Breast epithelium (tissue), 4 donors: ENCODE measurements at regions not wholly inside any gene's neighbourhood (a gene's known extent, or its start where the extent isn't known, plus 50 kb on each side); places are given as distances from the start of the nearest gene placed in this dataset.

Source experiments
- DNase-seq, 2 donors: peaks; one replicate each; pipeline ENCODE4 v3.0.0-alpha.2; 2019; ENCODE audit warnings: low spot score in 2 of 2
- H3K27ac ChIP-seq, 2 donors: fragments of 200-600 bp; sonication (generic) in 1 of 2; one replicate each; pipeline ENCODE4 v1.5.1; 2016 to 2019; ENCODE audit warnings: mild to moderate bottlenecking in 1 of 2
- H3K27me3 ChIP-seq, 2 donors: fragments of 200-600 bp; sonication (generic) in 1 of 2; one replicate each; pipeline versions ENCODE4 v1.5.1 to v1.6.0; 2017 to 2019; ENCODE audit warnings: control low read depth in 1 of 2, mild to moderate bottlenecking in 1 of 2
- H3K36me3 ChIP-seq: fragments of 200-600 bp; one replicate; pipeline ENCODE4 v1.5.1; 2019
- H3K4me1 ChIP-seq, 2 donors: fragments of 200-600 bp; sonication (generic); one replicate each; pipeline ENCODE4 v1.5.1; 2016 to 2019; ENCODE audit warnings: control low read depth in 1 of 2
- H3K4me3 ChIP-seq, 3 donors: fragments of 200-600 bp; sonication (generic); 1 replicate in 2 of 3; 2 replicates in 1 of 3; pipeline ENCODE4 v1.5.1; 2016 to 2019; ENCODE audit warnings: mild to moderate bottlenecking in 3 of 3, moderate library complexity in 2 of 3
- H3K9me3 ChIP-seq, 2 donors: fragments of 200-600 bp; sonication (generic) in 1 of 2; one replicate each; pipeline ENCODE4 v1.5.1; 2016 to 2019; ENCODE audit warnings: control low read depth in 1 of 2
- CTCF ChIP-seq, 3 donors: fragments of 450-650 bp; IDR thresholded peaks; one replicate each; pipeline ENCODE4 v1.5.1; 2016 to 2017; ENCODE audit warnings: antibody characterized with exemption in 3 of 3, mild to moderate bottlenecking in 3 of 3, moderate library complexity in 3 of 3
- POLR2A ChIP-seq: fragments of 450-650 bp; IDR thresholded peaks from one replicate; pipeline ENCODE4 v1.6.1; 2016; ENCODE audit warnings: antibody characterized with exemption, mild to moderate bottlenecking, moderate library complexity
- POLR2AphosphoS5 ChIP-seq, 3 donors: sonication (generic); formaldehyde crosslinking; IDR thresholded peaks; one replicate each; pipeline ENCODE4 v1.6.1; 2017; ENCODE audit warnings: antibody characterized with exemption in 3 of 3
- intact Hi-C: fragments of 100-400 bp; cut with DNase I; formaldehyde crosslinking; loops from one replicate; pipeline ENCODE4 v1.15.1; 2023; ENCODE audit warnings: low total_unique reads

DNA sequence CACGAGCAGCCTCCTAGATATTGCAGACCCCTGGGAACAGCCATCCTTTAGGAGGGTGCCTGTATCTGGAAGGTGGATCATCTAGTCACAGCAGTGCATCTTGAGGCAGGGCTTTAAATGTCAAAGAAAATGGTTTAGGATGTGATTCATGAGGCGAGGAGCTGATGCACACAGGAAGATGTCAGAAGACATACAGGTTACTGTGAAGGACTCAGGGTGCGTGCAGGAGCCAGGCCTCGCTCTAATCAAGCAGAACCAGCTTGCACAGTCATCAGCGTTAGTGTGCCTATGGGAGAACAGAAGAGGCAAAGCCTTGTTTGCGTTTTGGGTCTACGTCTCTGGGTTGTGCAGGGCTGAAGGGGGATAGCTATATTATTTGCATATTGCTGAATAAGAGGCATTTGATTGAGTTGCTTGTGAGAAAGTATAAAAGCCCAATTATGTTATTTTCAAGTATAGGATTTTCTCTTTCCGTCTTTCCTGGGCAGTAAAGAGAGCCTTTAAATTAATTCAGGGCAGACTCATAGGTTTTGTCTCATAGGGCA lies 77.3 kb upstream of the RPH3A start:
- H3K27me3 ChIP-seq, result no peaks in the 10 kb centered on the region
- no peaks in the 10 kb centered on the region for H3K9me3 ChIP-seq
- H3K27ac ChIP-seq, result no peak overlapping the region
- TF ChIP-seq POLR2A (no peak), CTCF (IDR thresholded peaks at IDR 0.05) (no peak)
- intact Hi-C loops, result no loop called here
- no peak for DNase-seq
- no peaks in the 10 kb centered on the region for H3K4me1 ChIP-seq
- H3K4me3 ChIP-seq, result no peak overlapping the region
- no peaks in the 10 kb centered on the region for H3K36me3 ChIP-seq

DNA sequence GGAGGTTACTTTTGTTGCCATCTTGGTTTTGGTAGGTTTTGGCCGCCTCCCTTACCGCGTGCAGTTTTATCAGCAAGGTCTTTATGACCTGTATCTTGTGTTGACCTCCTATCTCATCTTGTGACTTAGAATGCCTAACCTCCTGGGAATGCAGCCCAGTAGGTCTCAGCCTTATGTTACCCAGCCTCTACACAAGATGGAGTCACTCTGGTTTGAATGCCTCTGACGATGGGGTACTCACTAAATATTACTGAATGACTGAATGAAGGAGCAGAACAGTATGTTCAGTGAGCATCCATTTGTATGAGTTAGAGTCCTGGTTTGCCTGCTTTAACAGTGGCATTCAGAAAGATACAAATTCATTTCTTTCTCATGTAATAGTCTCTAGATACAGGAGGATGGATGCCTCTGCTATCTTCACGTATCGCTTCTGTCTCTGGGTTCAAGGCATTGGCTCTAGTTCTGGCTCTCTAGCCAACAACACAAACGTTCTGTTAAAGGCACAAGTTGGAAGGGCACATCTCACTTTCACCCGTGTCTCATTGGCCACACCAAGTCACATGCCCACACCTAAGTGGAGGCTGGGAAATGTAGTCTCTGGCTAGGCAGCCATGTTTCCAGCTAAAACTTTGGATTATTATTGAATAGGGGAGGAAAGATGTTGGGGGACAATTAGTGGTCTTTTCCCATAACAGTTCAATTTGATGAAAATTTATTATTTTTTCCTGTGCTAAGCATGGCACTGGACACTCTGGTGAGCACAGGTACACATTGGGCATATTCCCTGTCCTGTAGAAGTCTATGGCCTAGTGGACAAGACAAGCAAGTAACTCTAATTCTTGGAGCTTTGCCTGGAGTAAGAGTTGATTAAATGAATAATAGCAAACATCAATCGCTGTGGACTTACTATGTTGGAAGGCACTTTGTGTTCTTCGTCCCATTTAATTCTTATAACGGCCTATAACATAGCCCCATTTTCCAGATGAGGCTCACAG lies 75.2 kb upstream of the RPH3A start:
- H3K36me3 ChIP-seq, result no peaks in the 10 kb centered on the region
- no peak for TF ChIP-seq POLR2AphosphoS5 (IDR thresholded peaks at IDR 0.05)
- no peak for TF ChIP-seq CTCF (IDR thresholded peaks at IDR 0.05)
- no peak for TF ChIP-seq POLR2A
- no peak overlapping the region for H3K4me3 ChIP-seq
- no peaks in the 10 kb centered on the region for H3K9me3 ChIP-seq
- intact Hi-C loops, result no loop called here
- DNase-seq, result no peak
- H3K27me3 ChIP-seq, result no peaks in the 10 kb centered on the region
- no peaks in the 10 kb centered on the region for H3K4me1 ChIP-seq
- no peak overlapping the region for H3K27ac ChIP-seq

- Histone ChIP-seq H3K36me3 (no peaks in the 10 kb centered on the region), H3K27me3 (peaks cover 0 to 9% of the 10 kb centered on the region in 2 donors), H3K27ac (no peak overlapping the region), H3K4me1 (no peaks in the 10 kb centered on the region), H3K4me3 (no peak overlapping the region), H3K9me3 (no peaks in the 10 kb centered on the region)
- DNase-seq, result no peak
- intact Hi-C loops, result no loop called here
- no peak for TF ChIP-seq POLR2A
- no peak for TF ChIP-seq POLR2AphosphoS5 (IDR thresholded peaks at IDR 0.05)
- no peak for TF ChIP-seq CTCF (IDR thresholded peaks at IDR 0.05)
These were observed 62.7 kb upstream of the RPH3A start for GRCh38 chr12:112728864-112729263.

DNA sequence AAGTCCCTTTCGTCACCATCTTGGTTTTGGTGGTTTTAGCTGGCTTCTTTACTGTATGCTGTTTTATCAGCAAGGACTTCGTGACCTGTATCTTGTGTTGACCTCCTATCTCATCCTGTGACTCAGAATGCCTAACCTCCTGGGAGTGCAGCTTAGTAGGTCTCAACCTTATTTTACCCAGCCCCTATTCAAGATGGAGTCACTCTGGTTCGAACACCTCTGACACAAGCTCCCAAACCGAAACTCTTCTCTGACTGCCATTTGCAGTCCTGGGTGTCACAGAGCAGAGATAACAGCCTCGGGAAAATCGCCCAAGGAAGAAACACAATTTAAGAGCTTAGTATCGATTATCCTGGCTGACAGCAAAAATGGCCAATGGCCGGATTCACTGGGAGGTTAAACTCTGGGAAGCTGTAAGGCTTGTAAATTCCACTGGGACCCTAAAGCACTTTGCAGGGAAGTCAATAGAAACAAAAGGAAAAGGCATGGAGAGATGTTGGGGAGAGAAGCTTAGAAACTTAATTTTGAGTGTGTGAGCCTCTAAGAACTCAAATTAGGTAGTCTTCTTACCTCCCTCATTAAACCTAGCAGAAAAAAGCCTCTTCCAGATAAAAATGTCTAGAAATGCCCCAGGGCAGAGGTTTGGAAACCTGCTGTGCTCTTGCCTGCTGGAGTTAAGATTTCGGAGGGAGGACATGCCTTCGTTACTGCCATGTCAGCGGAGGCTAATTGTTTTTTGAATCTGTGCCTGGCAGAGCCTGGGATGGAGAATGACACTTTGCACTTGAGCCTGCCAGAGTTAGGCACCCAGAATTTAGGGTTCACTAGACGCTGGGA lies 56.5 kb upstream of the RPH3A start:
- Histone ChIP-seq H3K27me3 (peaks cover 0 to 7% of the 10 kb centered on the region in 2 donors), H3K4me1 (no peaks in the 10 kb centered on the region), H3K9me3 (no peaks in the 10 kb centered on the region), H3K27ac (no peak overlapping the region), H3K36me3 (no peaks in the 10 kb centered on the region), H3K4me3 (no peak overlapping the region)
- no peak for DNase-seq
- intact Hi-C loops, result no loop called here
- TF ChIP-seq POLR2AphosphoS5 (IDR thresholded peaks at IDR 0.05) (no peak), CTCF (IDR thresholded peaks at IDR 0.05) (no peak), POLR2A (no peak)
